IMR-90 (cell line): ENCODE measurements at regions not wholly inside any gene's neighbourhood (a gene's known extent, or its start where the extent isn't known, plus 50 kb on each side); places are given as distances from the start of the nearest gene placed in this dataset.

Experiments
- BHLHE40 ChIP-seq: fragments of 150-350 bp; IDR thresholded peaks from 2 replicates; pipeline ENCODE4 v1.6.1; 2016; ENCODE audit warnings: mild to moderate bottlenecking, low read depth, low read length
- CTCF ChIP-seq: conservative IDR thresholded peaks from 2 replicates; pipeline ENCODE4 v1.5.1; 2012; ENCODE audit warnings: mild to moderate bottlenecking, low read depth, low read length, improper control_type of control experiment
- ELK1 ChIP-seq: fragments of 150-350 bp; IDR thresholded peaks from 2 replicates; pipeline ENCODE4 v1.6.1; 2016; ENCODE audit warnings: low read depth, mild to moderate bottlenecking, low read length, moderate library complexity, borderline replicate concordance
- FOS ChIP-seq: fragments of 150-350 bp; IDR thresholded peaks from 2 replicates; pipeline ENCODE4 v1.6.1; 2016; ENCODE audit warnings: low read depth, low read length
- MAFK ChIP-seq: IDR thresholded peaks from 2 replicates; pipeline ENCODE4 v1.6.1; 2012; ENCODE audit warnings: low read depth, low read length, improper control_type of control experiment
- MXI1 ChIP-seq: IDR thresholded peaks from 2 replicates; pipeline ENCODE4 v1.6.1; 2012; ENCODE audit warnings: low read depth, mild to moderate bottlenecking, low read length, moderate library complexity, borderline replicate concordance
- POLR2A ChIP-seq: IDR thresholded peaks from 2 replicates; pipeline ENCODE4 v1.6.1; 2012; ENCODE audit warnings: mild to moderate bottlenecking, low read depth, low read length
- RAD21 ChIP-seq: IDR thresholded peaks from 2 replicates; pipeline ENCODE4 v1.6.1; 2012; ENCODE audit warnings: low read length, improper control_type of control experiment
- RCOR1 ChIP-seq: IDR thresholded peaks from 2 replicates; pipeline ENCODE4 v1.6.1; 2012; ENCODE audit warnings: mild to moderate bottlenecking, low read length, improper control_type of control experiment; ENCODE audit not compliant: insufficient replicate concordance
- RFX5 ChIP-seq: IDR thresholded peaks from 2 replicates; pipeline ENCODE4 v1.8.0; 2012; ENCODE audit warnings: low read depth, mild to moderate bottlenecking, low read length, moderate library complexity
- SMC3 ChIP-seq: fragments of 150-350 bp; IDR thresholded peaks from 2 replicates; pipeline ENCODE4 v1.6.1; 2016; ENCODE audit warnings: low read depth, mild to moderate bottlenecking, antibody characterized with exemption, low read length, moderate library complexity
- USF2 ChIP-seq: fragments of 150-350 bp; IDR thresholded peaks from 2 replicates; pipeline ENCODE4 v1.6.1; 2017; ENCODE audit warnings: mild to moderate bottlenecking, antibody characterized with exemption, low read length, low read depth

- TF ChIP-seq CTCF, result no peak
- TF ChIP-seq POLR2A, result no peak
- TF ChIP-seq RFX5, result no peak
- TF ChIP-seq SMC3, result no peak
- TF ChIP-seq RAD21, result no peak
- no peak for TF ChIP-seq ELK1
- TF ChIP-seq MXI1, result no peak
- no peak for TF ChIP-seq MAFK
- TF ChIP-seq USF2, result no peak
- TF ChIP-seq BHLHE40, result no peak
- no peak for TF ChIP-seq FOS
- no peak for TF ChIP-seq RCOR1
Observed at GRCh38 chr19:33868788-33869412, 72.2 kb downstream of the KCTD15 start.
